ENCODE measurements at regions not wholly inside any gene's neighbourhood (a gene's known extent, or its start where the extent isn't known, plus 50 kb on each side); places are given as distances from the start of the nearest gene placed in this dataset.
"Not testable (repeated sequence)": the region's sequence is repeated elsewhere in the genome, so short reads cannot be mapped to it uniquely, and the experiment has no call there.

- H3K4me2 ChIP-seq (ENCODE audit: control insufficient read depth, insufficient read depth); H2AFZ ChIP-seq (ENCODE audit: control insufficient read depth, low read depth, low read length); FAIRE-seq; H4K20me1 ChIP-seq (ENCODE audit: control insufficient read depth, insufficient read depth); H3K4me3 ChIP-seq; H3K27ac ChIP-seq (ENCODE audit: control insufficient read depth, insufficient read depth); H3K36me3 ChIP-seq (ENCODE audit: control insufficient read depth in 2 of 2, insufficient read depth in 2 of 2, low read length in 1 of 2); CTCF ChIA-PET; POLR2A ChIA-PET; H3K9me3 ChIP-seq (replicated peaks; ENCODE audit: control insufficient read depth, insufficient read depth, low read length); intact Hi-C loops (cut with micrococcal nuclease; ENCODE audit: unreplicated experiment); H3K9ac ChIP-seq (ENCODE audit: control insufficient read depth, insufficient read depth, low read length); H3K27me3 ChIP-seq (replicated peaks in 1 of 2; ENCODE audit: control insufficient read depth in 2 of 2, insufficient read depth in 2 of 2, low read length in 1 of 2); BruUV-seq (replicated peaks); ATAC-seq; RAD21 ChIA-PET (ENCODE audit: unreplicated experiment); DNase-seq (ENCODE audit: low read depth, low spot score); in situ Hi-C loops (cut with MboI); H3K4me1 ChIP-seq (ENCODE audit: control insufficient read depth, insufficient read depth, low read length); H3K79me2 ChIP-seq (ENCODE audit: control insufficient read depth, insufficient read depth, low read length); SMC1A ChIA-PET (ENCODE audit: uncharacterized antibody, unreplicated experiment): not testable (repeated sequence)
Measured at GRCh38 chr2:90004553-90004952, 1313.1 kb downstream of the RPIA start.

- H3K27me3 ChIP-seq (replicated peaks in 1 of 2; ENCODE audit: control insufficient read depth in 2 of 2, insufficient read depth in 2 of 2, low read length in 1 of 2); H3K9ac ChIP-seq (ENCODE audit: control insufficient read depth, insufficient read depth, low read length); H3K4me3 ChIP-seq; H3K27ac ChIP-seq (ENCODE audit: control insufficient read depth, insufficient read depth); FAIRE-seq; H3K36me3 ChIP-seq (ENCODE audit: control insufficient read depth in 2 of 2, insufficient read depth in 2 of 2, low read length in 1 of 2); RAD21 ChIA-PET (ENCODE audit: unreplicated experiment); BruUV-seq (replicated peaks); SMC1A ChIA-PET (ENCODE audit: uncharacterized antibody, unreplicated experiment); H2AFZ ChIP-seq (ENCODE audit: control insufficient read depth, low read depth, low read length); intact Hi-C loops (cut with micrococcal nuclease; ENCODE audit: unreplicated experiment); H4K20me1 ChIP-seq (ENCODE audit: control insufficient read depth, insufficient read depth); ATAC-seq; POLR2A ChIA-PET; in situ Hi-C loops (cut with MboI); CTCF ChIA-PET; H3K79me2 ChIP-seq (ENCODE audit: control insufficient read depth, insufficient read depth, low read length); H3K4me2 ChIP-seq (ENCODE audit: control insufficient read depth, insufficient read depth); DNase-seq (ENCODE audit: low read depth, low spot score); H3K4me1 ChIP-seq (ENCODE audit: control insufficient read depth, insufficient read depth, low read length); H3K9me3 ChIP-seq (replicated peaks; ENCODE audit: control insufficient read depth, insufficient read depth, low read length): not testable (repeated sequence)
- 38% methylated on average over 2 of the region's 4 CpGs for WGBS (ENCODE audit: insufficient coverage, insufficient replicate concordance, low lambda C conversion rate, missing lambda C conversion rate)
Measured at GRCh38 chr2:90010442-90011100, 1319.1 kb downstream of the RPIA start.

GRCh38 chr2:90011101-90011443 lies 1319.6 kb downstream of the RPIA start:
- H3K9me3 ChIP-seq (replicated peaks; ENCODE audit: control insufficient read depth, insufficient read depth, low read length); H3K4me2 ChIP-seq (ENCODE audit: control insufficient read depth, insufficient read depth); FAIRE-seq; H3K36me3 ChIP-seq (ENCODE audit: control insufficient read depth in 2 of 2, insufficient read depth in 2 of 2, low read length in 1 of 2); CTCF ChIA-PET; RAD21 ChIA-PET (ENCODE audit: unreplicated experiment); SMC1A ChIA-PET (ENCODE audit: uncharacterized antibody, unreplicated experiment); H2AFZ ChIP-seq (ENCODE audit: control insufficient read depth, low read depth, low read length); H3K79me2 ChIP-seq (ENCODE audit: control insufficient read depth, insufficient read depth, low read length); H3K27ac ChIP-seq (ENCODE audit: control insufficient read depth, insufficient read depth); BruUV-seq (replicated peaks); H3K27me3 ChIP-seq (replicated peaks in 1 of 2; ENCODE audit: control insufficient read depth in 2 of 2, insufficient read depth in 2 of 2, low read length in 1 of 2); DNase-seq (ENCODE audit: low read depth, low spot score); intact Hi-C loops (cut with micrococcal nuclease; ENCODE audit: unreplicated experiment); ATAC-seq; in situ Hi-C loops (cut with MboI); H4K20me1 ChIP-seq (ENCODE audit: control insufficient read depth, insufficient read depth); POLR2A ChIA-PET; H3K4me3 ChIP-seq; H3K9ac ChIP-seq (ENCODE audit: control insufficient read depth, insufficient read depth, low read length); H3K4me1 ChIP-seq (ENCODE audit: control insufficient read depth, insufficient read depth, low read length): not testable (repeated sequence)

GRCh38 chr2:90019908-90020307 lies 1328.4 kb downstream of the RPIA start:
- WGBS (ENCODE audit: insufficient coverage, insufficient replicate concordance, low lambda C conversion rate, missing lambda C conversion rate), result 0% methylated on average over 1 of the region's 1 CpG
- H3K27me3 ChIP-seq (replicated peaks in 1 of 2; ENCODE audit: control insufficient read depth in 2 of 2, insufficient read depth in 2 of 2, low read length in 1 of 2); ATAC-seq; H3K36me3 ChIP-seq (ENCODE audit: control insufficient read depth in 2 of 2, insufficient read depth in 2 of 2, low read length in 1 of 2); H3K9me3 ChIP-seq (replicated peaks; ENCODE audit: control insufficient read depth, insufficient read depth, low read length); H3K4me1 ChIP-seq (ENCODE audit: control insufficient read depth, insufficient read depth, low read length); SMC1A ChIA-PET (ENCODE audit: uncharacterized antibody, unreplicated experiment); POLR2A ChIA-PET; in situ Hi-C loops (cut with MboI); intact Hi-C loops (cut with micrococcal nuclease; ENCODE audit: unreplicated experiment); H3K27ac ChIP-seq (ENCODE audit: control insufficient read depth, insufficient read depth); H3K79me2 ChIP-seq (ENCODE audit: control insufficient read depth, insufficient read depth, low read length); FAIRE-seq; H2AFZ ChIP-seq (ENCODE audit: control insufficient read depth, low read depth, low read length); CTCF ChIA-PET; RAD21 ChIA-PET (ENCODE audit: unreplicated experiment); H3K4me3 ChIP-seq; DNase-seq (ENCODE audit: low read depth, low spot score); H3K9ac ChIP-seq (ENCODE audit: control insufficient read depth, insufficient read depth, low read length); BruUV-seq (replicated peaks); H4K20me1 ChIP-seq (ENCODE audit: control insufficient read depth, insufficient read depth); H3K4me2 ChIP-seq (ENCODE audit: control insufficient read depth, insufficient read depth): not testable (repeated sequence)

Data from GM12878 (cell line).